ENCODE measurements at regions not wholly inside any gene's neighbourhood (a gene's known extent, or its start where the extent isn't known, plus 50 kb on each side); places are given as distances from the start of the nearest gene placed in this dataset.
"Not testable (repeated sequence)": the region's sequence is repeated elsewhere in the genome, so short reads cannot be mapped to it uniquely, and the experiment has no call there.

DNA sequence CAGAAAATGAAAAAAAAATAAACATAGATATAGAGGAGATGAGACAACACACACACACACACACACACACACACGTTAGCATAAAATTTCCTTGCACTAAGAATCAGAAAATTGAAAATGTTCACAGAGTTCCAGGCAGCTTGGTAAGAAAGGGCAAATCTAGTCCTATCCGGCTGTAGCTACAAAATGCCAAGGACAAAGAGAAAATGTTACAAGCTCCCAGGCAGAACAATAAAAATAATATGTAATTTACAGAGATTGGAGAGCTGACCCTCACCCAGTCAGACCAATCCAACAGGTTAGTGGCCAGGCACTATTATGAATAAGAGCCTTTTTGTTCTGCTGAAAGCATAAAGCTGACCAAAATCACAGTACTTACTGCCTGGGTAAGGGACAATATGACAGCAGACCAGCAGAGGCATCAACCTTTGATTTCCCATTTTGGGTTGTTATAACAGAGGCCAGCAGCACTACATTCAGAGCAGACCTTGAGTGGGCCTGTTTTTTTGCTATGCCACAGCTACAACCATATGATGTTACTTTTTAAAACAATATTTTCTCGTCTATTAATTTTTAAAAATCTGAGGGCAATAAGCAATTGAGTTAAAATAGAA lies 892.6 kb downstream of the TAF11L14 start:
- no peaks in the 10 kb centered on the region for H3K36me3 Mint-ChIP-seq (ENCODE audit: low read depth)
- TF ChIP-seq CTCF (IDR thresholded peaks at IDR 0.05) = no peak
- no peak for DNase-seq
- H3K4me3 Mint-ChIP-seq = no peak overlapping the region
- H3K27me3 Mint-ChIP-seq (ENCODE audit: insufficient read depth) = no peaks in the 10 kb centered on the region
- no peaks in the 10 kb centered on the region for H3K4me1 Mint-ChIP-seq (ENCODE audit: low read depth)
- peaks cover 19% of the 10 kb centered on the region for H3K9me3 Mint-ChIP-seq
- H3K27ac Mint-ChIP-seq = no peak overlapping the region

- no peak overlapping the region for H3K4me3 Mint-ChIP-seq
- no peak overlapping the region for H3K27ac Mint-ChIP-seq
- H3K9me3 Mint-ChIP-seq = peaks cover 40% of the 10 kb centered on the region
- H3K27me3 Mint-ChIP-seq (ENCODE audit: insufficient read depth) = no peaks in the 10 kb centered on the region
- DNase-seq = no peak
- no peak for TF ChIP-seq CTCF (IDR thresholded peaks at IDR 0.05)
- no peaks in the 10 kb centered on the region for H3K36me3 Mint-ChIP-seq (ENCODE audit: low read depth)
- H3K4me1 Mint-ChIP-seq (ENCODE audit: low read depth) = no peaks in the 10 kb centered on the region
Measured at GRCh38 chr5:18533137-18533536, 898.9 kb downstream of the TAF11L14 start.

GRCh38 chr5:18534119-18534518 lies 899.9 kb downstream of the TAF11L14 start:
- TF ChIP-seq CTCF (IDR thresholded peaks at IDR 0.05) = no peak
- Mint-ChIP-seq H3K27ac (no peak overlapping the region), H3K27me3 (ENCODE audit: insufficient read depth) (no peaks in the 10 kb centered on the region), H3K4me1 (ENCODE audit: low read depth) (no peaks in the 10 kb centered on the region), H3K9me3 (peaks cover 41% of the 10 kb centered on the region), H3K36me3 (ENCODE audit: low read depth) (no peaks in the 10 kb centered on the region), H3K4me3 (no peak overlapping the region)
- DNase-seq = no peak

DNA sequence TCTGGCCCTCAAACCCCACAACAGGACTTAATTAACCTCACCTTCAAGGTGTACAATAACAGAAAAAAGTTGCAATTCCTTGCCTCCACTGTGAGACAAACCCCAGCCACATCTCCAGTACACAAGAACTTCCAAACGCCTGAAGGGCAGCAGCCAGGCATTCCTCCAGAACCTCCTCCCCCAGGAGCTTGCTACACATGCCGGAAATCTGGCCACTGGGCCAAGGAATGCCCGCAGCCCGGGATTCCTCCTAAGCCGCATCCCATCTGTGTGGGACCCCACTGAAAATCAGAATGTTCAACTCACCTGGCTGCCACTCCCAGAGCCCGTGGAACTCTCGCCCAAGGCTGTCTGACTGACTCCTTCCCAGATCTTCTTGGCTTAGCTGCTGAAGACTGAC lies 901.5 kb downstream of the TAF11L14 start:
- not testable (repeated sequence) for H3K27ac Mint-ChIP-seq; H3K4me3 Mint-ChIP-seq; H3K36me3 Mint-ChIP-seq (ENCODE audit: low read depth)

GRCh38 chr5:18544421-18544820 lies 910.2 kb downstream of the TAF11L14 start:
- Mint-ChIP-seq H3K27ac (no peak overlapping the region), H3K9me3 (peaks cover 41% of the 10 kb centered on the region), H3K4me3 (no peak overlapping the region), H3K27me3 (ENCODE audit: insufficient read depth) (no peaks in the 10 kb centered on the region), H3K36me3 (ENCODE audit: low read depth) (no peaks in the 10 kb centered on the region), H3K4me1 (ENCODE audit: low read depth) (no peaks in the 10 kb centered on the region)
- no peak for TF ChIP-seq CTCF (IDR thresholded peaks at IDR 0.05)
- DNase-seq = no peak

More for the DNA sequence above, 901.5 kb downstream of the TAF11L14 start:
- not testable (repeated sequence) for H3K27me3 Mint-ChIP-seq (ENCODE audit: insufficient read depth); H3K4me1 Mint-ChIP-seq (ENCODE audit: low read depth); DNase-seq
- peaks cover 50% of the 10 kb centered on the region for H3K9me3 Mint-ChIP-seq

- no peaks in the 10 kb centered on the region for H3K4me1 Mint-ChIP-seq (ENCODE audit: low read depth)
- no peaks in the 10 kb centered on the region; the same call in 1 of the 2 replicates for H3K27me3 Mint-ChIP-seq (ENCODE audit: insufficient read depth)
- DNase-seq = no peak
- no peaks in the 10 kb centered on the region for H3K36me3 Mint-ChIP-seq (ENCODE audit: low read depth)
- no peak overlapping the region for H3K27ac Mint-ChIP-seq
- H3K4me3 Mint-ChIP-seq = no peak overlapping the region
- H3K9me3 Mint-ChIP-seq = peaks cover 45% of the 10 kb centered on the region
- no peak for TF ChIP-seq CTCF (IDR thresholded peaks at IDR 0.05)
Measured at GRCh38 chr5:18546591-18546990, 912.3 kb downstream of the TAF11L14 start.
